Upper lobe of left lung (tissue), 6 donors: ENCODE measurements at regions not wholly inside any gene's neighbourhood (a gene's known extent, or its start where the extent isn't known, plus 50 kb on each side); places are given as distances from the start of the nearest gene placed in this dataset.

Experiments
- ATAC-seq, 2 donors: fragments of 200-7000 bp; cut with Tn5 transposase; one replicate each; pipeline ENCODE4 v1.9.1; 2022; ENCODE audit warnings: mild to moderate bottlenecking in 2 of 2, moderate library complexity in 2 of 2; ENCODE audit not compliant: low FRiP score in 2 of 2
- DNase-seq, 2 donors: peaks; one replicate each; pipeline ENCODE4 v3.0.0-alpha.2; 2019 to 2020
- H3K27ac ChIP-seq, 4 donors: fragments of 200-600 bp; sonication (generic); one replicate each; pipeline ENCODE4 v1.5.1; 2016 to 2019
- H3K27me3 ChIP-seq, 4 donors: fragments of 200-600 bp; sonication (generic); one replicate each; pipeline ENCODE4 v1.5.1; 2017 to 2019
- H3K36me3 ChIP-seq, 4 donors: fragments of 200-600 bp; sonication (generic); one replicate each; pipeline ENCODE4 v1.5.1; 2016 to 2019
- H3K4me1 ChIP-seq, 4 donors: fragments of 200-600 bp; sonication (generic); one replicate each; pipeline ENCODE4 v1.5.1; 2018 to 2019
- H3K4me3 ChIP-seq, 4 donors: fragments of 200-600 bp; sonication (generic); one replicate each; pipeline ENCODE4 v1.5.1; 2017 to 2019; ENCODE audit warnings: mild to moderate bottlenecking in 2 of 4, moderate library complexity in 1 of 4
- H3K9me3 ChIP-seq, 4 donors: fragments of 200-600 bp; sonication (generic); one replicate each; pipeline ENCODE4 v1.5.1; 2018 to 2019
- CTCF ChIP-seq, 6 experiments: fragments of 450-650 bp in 4 of 6; fragments of 200-600 bp in 2 of 6; sonication (generic) in 2 of 6; IDR thresholded peaks; one replicate each; pipeline ENCODE4 v1.5.1; 2016 to 2019; ENCODE audit warnings: antibody characterized with exemption in 6 of 6
- EP300 ChIP-seq, 4 donors: sonication (generic); formaldehyde crosslinking; IDR thresholded peaks; one replicate each; pipeline ENCODE4 v1.5.1; 2017; ENCODE audit warnings: antibody characterized with exemption in 4 of 4, control low read depth in 2 of 4
- POLR2A ChIP-seq, 4 donors: fragments of 450-650 bp; IDR thresholded peaks; one replicate each; pipeline ENCODE4 v1.5.1; 2016 to 2017; ENCODE audit warnings: antibody characterized with exemption in 4 of 4, mild to moderate bottlenecking in 2 of 4
- POLR2AphosphoS5 ChIP-seq, 2 donors: sonication (generic); formaldehyde crosslinking; IDR thresholded peaks; one replicate each; pipeline ENCODE4 v1.5.1; 2017; ENCODE audit warnings: antibody characterized with exemption in 2 of 2
- WGBS, 2 donors: methylation state at CpG; one replicate each; pipeline ENCODE4 v1.1.5; 2017 to 2018; 5-methylcytosine and 5-hydroxymethylcytosine counted together
- donor health status: DM: no; HTN: no; CAD: no; lungs with moderate emphysema.
- donor health status: DM: no; HTN: yes; CAD: no; lungs with severe emphysema.

GRCh38 chr12:107244584-107244983, 151.2 kb upstream of the CRY1 start:
- 70 to 82% methylated on average over 2 of the region's 2 CpGs for WGBS, 2 donors
- DNase-seq (no peak), ATAC-seq (no peak)
- Histone ChIP-seq H3K27me3 (no peaks in the 10 kb centered on the region), H3K4me1 (no peaks in the 10 kb centered on the region), H3K4me3 (no peak overlapping the region), H3K9me3 (no peaks in the 10 kb centered on the region), H3K36me3 (no peaks in the 10 kb centered on the region), H3K27ac (no peak overlapping the region)
- TF ChIP-seq POLR2AphosphoS5 (IDR thresholded peaks at IDR 0.05) (no peak), POLR2A (IDR thresholded peaks at IDR 0.05) (no peak), CTCF (IDR thresholded peaks at IDR 0.05) (no peak), EP300 (IDR thresholded peaks at IDR 0.05) (no peak)

GRCh38 chr12:107247650-107248049, 154.3 kb upstream of the CRY1 start:
- H3K4me3 ChIP-seq = no peak overlapping the region
- no peak overlapping the region for H3K27ac ChIP-seq
- no peak for TF ChIP-seq EP300 (IDR thresholded peaks at IDR 0.05)
- TF ChIP-seq CTCF (IDR thresholded peaks at IDR 0.05) = no peak
- TF ChIP-seq POLR2AphosphoS5 (IDR thresholded peaks at IDR 0.05) = no peak
- TF ChIP-seq POLR2A (IDR thresholded peaks at IDR 0.05) = no peak
- ATAC-seq (no peak), DNase-seq (no peak)
- H3K36me3 ChIP-seq = no peaks in the 10 kb centered on the region
- H3K9me3 ChIP-seq = no peaks in the 10 kb centered on the region
- H3K27me3 ChIP-seq = no peaks in the 10 kb centered on the region
- no peaks in the 10 kb centered on the region for H3K4me1 ChIP-seq
- 67 to 100% methylated on average over 1 of the region's 1 CpG for WGBS, 2 donors

GRCh38 chr12:107248187-107248586, 154.8 kb upstream of the CRY1 start:
- Histone ChIP-seq H3K27ac (no peak overlapping the region), H3K4me3 (no peak overlapping the region), H3K4me1 (no peaks in the 10 kb centered on the region), H3K27me3 (no peaks in the 10 kb centered on the region), H3K36me3 (no peaks in the 10 kb centered on the region), H3K9me3 (no peaks in the 10 kb centered on the region)
- TF ChIP-seq POLR2AphosphoS5 (IDR thresholded peaks at IDR 0.05) (no peak), POLR2A (IDR thresholded peaks at IDR 0.05) (no peak), CTCF (IDR thresholded peaks at IDR 0.05) (no peak), EP300 (IDR thresholded peaks at IDR 0.05) (no peak)
- ATAC-seq (no peak), DNase-seq (no peak)

GRCh38 chr12:107251288-107251687, 157.9 kb upstream of the CRY1 start:
- no peaks in the 10 kb centered on the region for H3K4me1 ChIP-seq
- WGBS, 2 donors = 70 to 72% methylated on average over 6 of the region's 6 CpGs
- no peaks in the 10 kb centered on the region for H3K36me3 ChIP-seq
- no peak overlapping the region for H3K27ac ChIP-seq
- DNase-seq (no peak), ATAC-seq (no peak)
- H3K27me3 ChIP-seq = no peaks in the 10 kb centered on the region
- no peak for TF ChIP-seq POLR2AphosphoS5 (IDR thresholded peaks at IDR 0.05)
- TF ChIP-seq POLR2A (IDR thresholded peaks at IDR 0.05) = no peak
- H3K9me3 ChIP-seq = no peaks in the 10 kb centered on the region
- no peak overlapping the region for H3K4me3 ChIP-seq

GRCh38 chr12:107253361-107253760, 160.0 kb upstream of the CRY1 start:
- TF ChIP-seq POLR2AphosphoS5 (IDR thresholded peaks at IDR 0.05) (no peak), POLR2A (IDR thresholded peaks at IDR 0.05) (no peak), EP300 (IDR thresholded peaks at IDR 0.05) (no peak), CTCF (IDR thresholded peaks at IDR 0.05) (no peak)
- 82 to 90% methylated on average over 1 of the region's 1 CpG for WGBS, 2 donors
- no peak for ATAC-seq

More at GRCh38 chr12:107253361-107253760, 160.0 kb upstream of the CRY1 start:
- Histone ChIP-seq H3K9me3 (no peaks in the 10 kb centered on the region), H3K36me3 (no peaks in the 10 kb centered on the region), H3K4me1 (no peaks in the 10 kb centered on the region), H3K27ac (no peak overlapping the region), H3K4me3 (no peak overlapping the region), H3K27me3 (no peaks in the 10 kb centered on the region)
- no peak for DNase-seq
